Inferior parietal cortex (tissue), 1 donor: ENCODE measurements at regions not wholly inside any gene's neighbourhood (a gene's known extent, or its start where the extent isn't known, plus 50 kb on each side); places are given as distances from the start of the nearest gene placed in this dataset.

Experiments
- DNase-seq: peaks from one replicate; pipeline ENCODE4 v3.0.0-alpha.2; 2016; ENCODE audit errors: extremely low spot score

GRCh38 chr12:130216031-130216430, 53.8 kb downstream of the FZD10 start:
- no peak for DNase-seq

DNA sequence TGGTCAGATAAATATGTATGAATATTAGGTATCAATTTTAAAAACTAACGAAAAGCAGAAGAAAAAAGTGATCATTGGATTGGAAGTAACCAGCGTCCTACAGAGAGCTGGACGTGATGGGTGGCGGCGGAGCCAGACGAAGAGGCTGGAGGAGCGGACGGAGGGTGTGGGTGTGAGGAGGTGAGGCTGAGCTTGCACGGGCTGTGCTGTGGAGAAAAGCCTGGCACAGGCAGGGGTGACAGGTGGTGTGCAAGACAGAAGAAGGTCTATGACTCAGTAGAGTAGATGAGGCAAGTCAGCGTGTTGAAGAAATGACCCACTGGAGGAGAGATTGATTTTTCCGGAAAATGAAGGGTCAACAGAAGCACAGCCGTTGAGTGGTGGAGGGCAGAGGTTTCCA, 56.4 kb downstream of the FZD10 start:
- no peak for DNase-seq

DNA sequence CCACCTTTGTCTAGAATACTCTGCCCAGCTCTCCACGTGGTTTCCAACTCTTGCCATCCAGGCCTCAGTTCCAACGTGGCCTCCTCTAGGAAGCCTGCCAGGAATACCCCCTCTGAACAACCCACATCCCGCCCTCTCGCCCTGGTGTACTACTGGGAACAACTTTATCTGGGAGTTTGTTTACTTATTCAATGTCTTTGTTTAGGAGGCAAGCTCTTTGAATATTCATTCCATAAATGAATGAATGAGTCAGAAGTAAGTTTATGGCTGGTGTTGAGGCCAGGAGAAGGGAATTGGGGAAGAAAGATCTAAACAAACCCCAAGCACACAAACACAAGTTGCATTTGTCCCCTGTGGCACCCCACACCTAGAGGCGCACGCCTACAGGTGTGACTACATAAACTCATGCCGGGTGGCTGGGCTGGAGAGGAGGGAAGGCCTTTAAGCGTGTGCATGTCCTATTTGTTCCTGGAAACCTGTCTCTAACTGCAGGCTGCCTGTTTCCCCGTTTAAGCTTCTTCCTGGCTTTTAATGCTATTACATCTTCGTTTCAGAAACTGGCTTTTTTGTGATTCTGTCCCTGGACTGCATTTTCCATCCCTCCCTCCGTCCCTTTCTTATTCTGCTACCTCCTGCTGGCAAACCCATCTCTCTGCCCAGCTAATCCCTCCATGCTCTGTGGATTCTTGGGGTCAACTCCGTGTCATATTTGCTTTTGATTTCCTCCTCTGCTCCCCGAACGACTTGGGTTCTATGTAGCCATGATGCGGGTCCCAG, 57.9 kb downstream of the FZD10 start:
- no peak for DNase-seq

DNA sequence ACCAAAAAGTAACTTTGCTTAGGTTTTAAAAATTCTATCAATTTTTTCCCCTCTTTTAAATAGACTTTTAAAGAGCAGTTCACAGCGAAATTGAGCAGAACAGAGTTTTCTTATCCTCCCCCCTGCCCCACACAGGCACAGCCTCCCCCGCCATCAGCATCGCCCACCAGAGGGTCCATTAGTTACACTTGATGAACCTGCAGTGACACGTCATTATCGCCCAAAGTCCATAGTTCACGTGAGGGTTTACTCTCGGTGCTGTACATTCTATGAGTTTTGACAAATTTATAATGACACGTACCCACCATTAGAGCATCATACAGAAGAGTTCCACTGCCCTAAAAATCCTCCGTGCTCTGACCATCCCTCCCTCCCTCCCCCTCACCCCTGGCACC, 58.4 kb downstream of the FZD10 start:
- no peak for DNase-seq

DNA sequence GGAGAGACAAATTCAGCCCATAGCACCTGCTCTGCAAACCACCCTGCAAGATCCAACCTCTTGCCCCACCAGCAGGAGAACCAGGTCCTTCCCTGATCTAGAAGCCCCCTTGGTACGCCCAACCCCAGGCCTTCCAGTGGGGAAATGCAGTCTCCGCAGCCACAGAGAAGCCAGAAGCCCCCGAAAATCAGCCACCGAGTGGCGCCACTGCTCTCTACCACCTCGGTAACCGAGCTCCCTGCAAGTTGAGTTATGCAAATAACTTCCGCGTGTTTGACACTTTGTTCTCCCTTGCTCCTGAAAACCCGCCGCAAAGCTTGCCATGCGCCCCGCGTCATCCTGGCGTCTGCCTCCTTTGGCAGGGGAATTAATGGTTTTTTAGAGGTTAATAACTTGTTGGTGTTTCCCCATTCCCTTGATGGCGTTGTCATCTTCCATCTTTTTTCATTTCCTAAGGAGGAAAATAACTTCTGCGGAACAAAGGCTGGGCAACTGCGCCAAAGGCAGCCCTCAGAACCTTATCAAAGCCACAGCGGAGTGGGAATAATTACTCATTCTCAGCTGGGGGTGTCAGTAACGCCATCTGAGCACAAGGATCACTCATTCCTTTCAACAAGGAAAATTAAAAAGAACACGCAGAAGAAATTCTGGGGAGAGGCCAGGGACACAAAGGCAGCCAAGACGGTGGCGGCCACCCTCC, 60.4 kb downstream of the FZD10 start:
- DNase-seq: no peak

DNA sequence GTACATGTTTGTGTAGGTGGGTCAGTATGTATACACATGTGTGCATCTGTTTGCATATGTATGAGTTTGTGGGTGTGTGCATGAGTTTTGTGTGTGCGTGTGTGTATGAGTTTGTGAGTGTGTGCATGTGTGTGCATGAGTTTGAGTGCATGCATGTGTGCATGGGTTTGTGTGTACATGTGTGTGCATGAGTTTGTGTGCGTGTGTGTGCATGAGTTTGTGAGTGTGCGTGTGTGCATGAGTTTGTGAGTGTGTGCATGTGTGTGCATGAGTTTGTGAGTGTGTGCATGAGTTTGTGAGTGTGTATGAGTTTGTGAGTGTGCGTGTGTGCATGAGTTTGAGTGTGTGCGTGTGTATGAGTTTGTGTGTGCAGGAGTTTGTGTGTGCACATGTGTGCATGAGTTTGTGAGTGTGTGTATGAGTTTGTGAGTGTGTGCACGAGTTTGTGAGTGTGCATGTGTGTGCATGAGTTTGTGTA, 61.5 kb downstream of the FZD10 start:
- no peak for DNase-seq

DNA sequence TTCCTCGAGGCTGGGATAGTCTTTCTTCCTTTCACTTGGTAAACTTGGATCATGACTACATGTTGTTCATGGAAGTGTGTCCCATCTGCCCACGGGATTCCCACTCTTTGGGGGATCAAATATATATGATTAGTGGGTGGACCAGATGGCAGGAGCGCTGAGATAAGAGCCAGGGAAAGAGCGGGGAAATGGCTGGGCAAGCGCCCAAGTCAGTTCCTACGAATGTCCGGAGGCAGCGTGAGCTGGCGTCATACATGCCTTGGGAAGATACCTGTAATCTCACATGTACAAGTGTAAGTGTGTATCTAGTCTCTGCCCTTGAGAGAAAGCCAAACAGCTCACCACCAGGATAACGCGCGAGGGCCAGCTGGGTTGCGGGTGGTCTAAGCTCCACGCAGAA, 62.3 kb downstream of the FZD10 start:
- DNase-seq: peak; percentile 8

- DNase-seq: no peak
Measured at GRCh38 chr12:130225347-130225746, 63.1 kb downstream of the FZD10 start.

DNA sequence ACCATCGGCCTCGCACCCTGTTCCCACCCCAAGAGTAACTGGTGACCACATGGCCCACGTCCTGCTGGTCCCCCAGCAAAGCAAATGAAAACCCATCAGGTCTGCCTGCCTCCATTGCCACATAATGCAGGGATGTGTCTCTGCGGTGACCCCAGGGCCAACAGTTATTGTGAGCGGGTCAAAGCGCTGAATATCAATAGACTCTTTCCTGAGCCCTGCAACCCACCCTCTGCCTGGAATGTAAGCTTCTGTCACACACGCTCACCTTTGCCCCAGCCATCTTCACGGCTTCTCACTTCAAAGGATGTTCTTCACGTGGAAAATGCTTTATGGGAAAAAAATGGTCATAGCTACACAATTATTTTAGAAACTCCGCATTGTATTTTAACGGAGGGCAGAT, 63.9 kb downstream of the FZD10 start:
- no peak for DNase-seq

DNA sequence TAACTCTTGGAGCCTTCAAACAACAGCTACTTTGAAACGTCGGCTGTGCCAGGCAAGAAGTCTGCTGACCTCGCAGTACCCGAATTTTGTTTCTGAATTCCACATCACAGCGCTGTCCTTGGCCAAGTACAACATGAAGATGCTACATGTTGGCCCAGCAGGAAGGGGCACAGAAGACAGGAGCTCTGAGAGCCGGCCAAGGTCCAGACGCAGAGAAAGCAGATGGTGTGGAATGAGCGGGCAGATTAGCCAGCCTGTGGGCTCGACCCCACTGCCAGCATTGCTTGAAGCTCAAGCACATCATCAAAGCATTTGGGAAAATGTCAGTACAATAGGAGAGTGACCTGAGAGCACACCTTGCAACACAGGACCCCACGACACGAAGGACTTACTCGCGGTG, 64.5 kb downstream of the FZD10 start:
- no peak for DNase-seq

- DNase-seq: no peak
Measured at GRCh38 chr12:130227641-130228040, 65.4 kb downstream of the FZD10 start.

DNA sequence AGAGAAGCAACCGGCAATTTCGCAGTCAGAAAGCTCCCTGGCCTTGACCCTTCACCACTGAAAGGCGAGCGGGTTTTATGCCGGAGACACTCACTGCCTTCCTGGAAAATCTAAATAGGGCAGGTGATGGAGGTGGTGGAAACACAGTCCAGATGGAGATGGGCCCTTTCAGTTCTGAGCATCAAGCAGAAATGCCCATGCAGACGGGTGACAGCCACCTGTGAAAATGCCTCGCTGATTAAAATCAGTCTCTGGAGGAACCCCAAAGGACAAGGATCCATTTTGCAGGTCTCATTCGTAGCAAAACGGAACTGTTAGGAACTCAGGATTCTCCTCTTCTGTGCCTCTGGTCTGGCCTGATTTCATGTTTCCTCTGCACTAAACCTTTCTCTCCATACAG, 74.2 kb downstream of the FZD10 start:
- DNase-seq: no peak

DNA sequence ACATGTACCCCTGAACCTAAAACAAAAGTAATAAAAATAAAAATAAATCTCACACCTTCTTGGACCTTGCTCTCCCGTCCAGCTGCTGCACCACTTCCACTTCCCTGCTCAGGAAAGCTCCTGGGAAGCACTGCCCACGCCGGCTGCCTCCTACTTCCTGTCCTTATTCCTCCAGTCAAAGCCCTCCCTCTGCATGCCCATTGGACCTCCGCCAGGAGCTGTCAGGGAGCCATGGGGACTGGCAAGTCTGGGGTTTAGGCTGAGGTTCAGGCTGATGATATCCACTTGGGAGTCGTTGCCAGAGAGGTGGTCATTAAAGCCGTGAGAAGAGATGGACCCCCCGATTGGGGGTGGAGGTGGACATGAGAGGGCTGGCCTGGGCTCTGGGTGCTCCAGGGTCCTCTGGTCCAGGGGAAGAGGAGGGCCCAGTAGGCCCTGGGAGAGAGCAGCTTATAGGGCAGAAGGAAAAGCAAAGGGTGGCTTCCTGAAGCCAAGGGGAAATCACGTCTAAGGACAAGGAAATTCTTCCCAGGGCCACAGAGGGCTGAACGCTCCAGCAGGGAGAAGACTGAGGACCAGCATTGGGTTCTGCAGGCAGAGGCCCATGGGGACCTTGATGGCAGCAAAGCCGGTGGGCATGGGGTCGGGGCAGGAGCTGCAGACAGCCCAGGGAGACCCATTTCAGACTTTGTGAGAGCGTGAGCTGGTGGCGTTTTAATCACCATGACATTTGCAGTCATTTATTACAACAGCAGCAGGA, 78.7 kb downstream of the FZD10 start:
- DNase-seq: no peak

DNA sequence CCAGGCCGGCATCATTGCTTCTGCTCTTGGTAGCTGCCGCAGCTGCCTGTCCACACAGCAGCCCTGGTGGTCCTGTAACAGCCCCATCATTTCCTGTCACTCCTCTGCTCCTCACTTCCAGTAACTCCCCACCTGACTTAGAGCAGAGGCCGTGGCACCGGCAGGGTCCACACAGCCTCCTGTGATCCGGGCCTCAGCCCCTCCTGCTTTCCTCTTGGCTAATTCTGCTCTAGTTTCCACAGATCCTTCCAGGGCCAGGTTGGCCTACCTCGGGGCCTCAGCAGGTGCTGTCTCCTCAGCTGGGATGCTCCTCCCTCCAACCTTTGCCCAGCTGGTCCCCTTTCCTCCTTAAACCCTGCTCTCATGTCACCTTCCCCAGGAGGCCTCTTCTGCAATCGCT, 80.2 kb downstream of the FZD10 start:
- no peak for DNase-seq

DNA sequence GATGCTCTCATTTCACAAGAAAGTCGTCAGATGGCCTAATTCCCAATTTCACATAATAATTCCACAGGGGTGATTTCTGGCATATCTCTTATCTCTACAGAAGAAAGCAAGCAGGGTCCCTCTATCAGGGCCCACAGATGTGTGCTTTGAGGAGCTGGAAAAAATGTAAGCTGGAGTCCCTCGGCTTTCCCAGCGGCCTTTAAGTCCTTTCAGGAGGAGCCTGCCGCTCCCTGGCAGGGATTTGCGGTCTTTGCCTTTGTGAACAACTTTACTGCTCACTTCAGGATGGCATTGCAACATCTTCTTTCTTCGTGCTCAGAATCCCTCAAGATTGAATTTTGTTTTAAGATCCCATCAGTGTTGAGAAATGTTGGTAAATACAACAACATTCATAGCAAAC, 83.0 kb downstream of the FZD10 start:
- no peak for DNase-seq

DNA sequence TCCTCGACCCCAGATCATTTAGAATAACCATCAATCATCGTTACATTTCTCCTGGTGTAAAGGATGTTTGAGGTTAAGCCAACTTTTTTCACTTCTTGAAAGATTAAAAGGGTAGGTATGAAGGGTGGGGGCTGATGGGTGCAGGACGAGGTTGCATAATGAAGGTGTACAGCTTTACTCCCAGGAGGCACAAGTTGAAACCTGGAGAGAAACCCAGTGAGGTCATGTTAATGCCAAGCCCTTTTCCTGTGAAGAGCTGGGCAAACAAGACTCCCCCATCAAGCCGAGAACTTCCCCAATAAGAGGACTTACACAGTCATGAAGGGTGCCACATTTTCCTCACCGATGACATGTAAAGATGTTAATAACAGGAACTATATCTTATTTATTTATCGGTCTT, 84.3 kb downstream of the FZD10 start:
- DNase-seq: no peak

- no peak for DNase-seq
Measured at GRCh38 chr12:130247634-130248237, 85.5 kb downstream of the FZD10 start.

GRCh38 chr12:130249376-130249775, 87.1 kb downstream of the FZD10 start:
- DNase-seq: no peak

GRCh38 chr12:130251236-130251780, 86.4 kb upstream of the PIWIL1 start:
- no peak for DNase-seq

- DNase-seq: no peak
Measured at GRCh38 chr12:130253866-130254265, 83.8 kb upstream of the PIWIL1 start.

GRCh38 chr12:130254461-130255276, 83.0 kb upstream of the PIWIL1 start:
- DNase-seq: peak; percentile 76
